ENCODE measurements at regions not wholly inside any gene's neighbourhood (a gene's known extent, or its start where the extent isn't known, plus 50 kb on each side); places are given as distances from the start of the nearest gene placed in this dataset.

DNA sequence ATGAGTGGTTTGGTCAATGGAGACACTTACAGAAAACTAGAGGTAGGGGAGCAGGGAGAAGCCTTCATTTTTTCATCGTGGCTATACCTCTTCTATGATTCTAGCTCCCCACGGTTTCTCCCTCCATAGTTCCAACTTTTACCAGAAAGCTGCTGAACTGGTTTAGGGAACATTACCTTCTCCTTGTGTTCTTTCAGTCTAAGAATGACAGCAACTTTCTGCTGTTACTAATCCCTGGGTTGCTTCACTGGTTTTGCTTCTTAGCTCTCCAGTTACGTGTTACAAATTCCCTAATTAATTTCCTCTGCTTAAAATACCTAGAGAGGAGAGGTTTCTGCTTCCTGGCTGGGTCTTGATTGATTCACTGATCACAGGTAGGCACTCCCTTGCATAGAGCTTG, 499.9 kb downstream of the SLC4A3 start:
- TF ChIP-seq CTCF (IDR thresholded peaks at IDR 0.05) (no peak), POLR2A (IDR thresholded peaks at IDR 0.05) (no peak)
